GM12891 (cell line): ENCODE measurements at regions not wholly inside any gene's neighbourhood (a gene's known extent, or its start where the extent isn't known, plus 50 kb on each side); places are given as distances from the start of the nearest gene placed in this dataset.
"Not testable (repeated sequence)": the region's sequence is repeated elsewhere in the genome, so short reads cannot be mapped to it uniquely, and the experiment has no call there.

Experiments
- DNase-seq: peaks from one replicate; pipeline ENCODE4 v3.0.0; 2011; ENCODE audit warnings: low spot score; ENCODE audit not compliant: insufficient read length
- FAIRE-seq: peaks from 2 replicates; lab custom pipeline; 2011; peaks lifted over from hg19 to GRCh38; lab: Jason Lieb, UNC
- PAX5 ChIP-seq: IDR thresholded peaks from 2 replicates; pipeline ENCODE4 v1.6.1; 2011; ENCODE audit warnings: low read length, moderate library complexity, mild to moderate bottlenecking; ENCODE audit not compliant: insufficient read depth, severe bottlenecking
- POLR2A ChIP-seq: IDR thresholded peaks from 2 replicates; pipeline ENCODE4 v1.6.1; 2011; ENCODE audit warnings: low read depth, low read length, control low read depth
- POLR2AphosphoS5 ChIP-seq: IDR thresholded peaks from 2 replicates; pipeline ENCODE4 v1.6.1; 2011; ENCODE audit warnings: low read depth, low read length, control low read depth
- POU2F2 ChIP-seq: IDR thresholded peaks from 2 replicates; pipeline ENCODE4 v1.6.1; 2011; ENCODE audit warnings: low read depth, mild to moderate bottlenecking, control low read depth, low read length, moderate library complexity
- SPI1 ChIP-seq: IDR thresholded peaks from 2 replicates; pipeline ENCODE4 v1.6.1; 2011; ENCODE audit warnings: low read depth, low read length, control low read depth
- TAF1 ChIP-seq: IDR thresholded peaks from 2 replicates; pipeline ENCODE4 v1.6.1; 2011; ENCODE audit warnings: low read depth, low read length, control low read depth

GRCh38 chr1:147103416-147104155 is 68.7 kb downstream of the PRKAB2 start:
- not testable (repeated sequence) for FAIRE-seq, DNase-seq

- FAIRE-seq (no peak), DNase-seq (no peak)
- TF ChIP-seq TAF1 (no peak), POLR2AphosphoS5 (no peak), POU2F2 (no peak), PAX5 (no peak)
Observed at GRCh38 chr1:147099192-147099591, 73.1 kb downstream of the PRKAB2 start.

DNA sequence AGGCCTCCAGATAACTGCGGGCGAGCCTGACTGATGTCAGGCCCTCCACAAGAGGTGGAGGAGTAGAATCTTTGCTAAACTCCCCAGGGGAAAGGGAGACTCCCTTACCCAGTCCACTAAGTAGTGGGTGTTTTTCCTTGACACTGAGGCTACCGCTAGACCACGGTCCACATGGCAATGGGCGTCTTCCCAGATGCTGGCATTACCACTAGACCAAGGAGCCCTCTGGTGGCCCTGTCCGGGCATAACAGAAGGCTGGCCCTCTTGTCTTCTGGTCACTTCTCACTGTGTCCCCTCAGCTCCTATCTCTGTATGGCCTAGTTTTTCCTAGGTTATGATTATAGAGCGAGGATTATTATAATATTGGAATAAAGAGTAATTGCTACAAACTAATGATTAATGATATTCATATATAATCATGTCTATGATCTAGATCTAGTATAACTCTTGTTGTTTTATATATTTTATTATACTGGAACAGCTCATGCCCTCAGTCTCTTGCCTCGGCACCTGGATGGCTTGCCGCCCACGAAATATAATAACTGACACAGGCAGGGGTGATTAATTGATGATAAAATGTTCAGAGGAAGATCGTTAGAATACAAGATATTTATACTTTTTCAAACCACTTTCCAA is 73.8 kb downstream of the PRKAB2 start:
- not testable (repeated sequence) for DNase-seq, FAIRE-seq

- no peak for FAIRE-seq
- no peak for TF ChIP-seq POU2F2
- TF ChIP-seq SPI1 = no peak
- no peak for TF ChIP-seq PAX5
- TF ChIP-seq POLR2AphosphoS5 = no peak
- no peak for TF ChIP-seq POLR2A
- TF ChIP-seq TAF1 = no peak
Observed at GRCh38 chr1:147095691-147096090, 76.6 kb downstream of the PRKAB2 start.

GRCh38 chr1:147091801-147092200 is 80.5 kb downstream of the PRKAB2 start:
- DNase-seq (no peak), FAIRE-seq (no peak)
- no peak for TF ChIP-seq TAF1
- no peak for TF ChIP-seq POU2F2
- no peak for TF ChIP-seq POLR2A

More at GRCh38 chr1:147095691-147096090, 76.6 kb downstream of the PRKAB2 start:
- DNase-seq = no peak

- FAIRE-seq (no peak), DNase-seq (no peak)
- TF ChIP-seq POLR2AphosphoS5 (no peak), TAF1 (no peak), POU2F2 (no peak), PAX5 (no peak), POLR2A (no peak), SPI1 (no peak)
Observed at GRCh38 chr1:147089457-147089856, 82.8 kb downstream of the PRKAB2 start.

- FAIRE-seq = no peak
- TF ChIP-seq POU2F2 (no peak), PAX5 (no peak), POLR2AphosphoS5 (no peak), POLR2A (no peak), SPI1 (no peak), TAF1 (no peak)
- DNase-seq = no peak
Observed at GRCh38 chr1:147086129-147086528, 86.1 kb downstream of the PRKAB2 start.

- TF ChIP-seq SPI1 (peak; percentile 72), PAX5 (peak; percentile 42), POU2F2 (peak; percentile 99), TAF1 (no peak), POLR2AphosphoS5 (peak; percentile 100), POLR2A (peak; percentile 100)
- DNase-seq (no peak), FAIRE-seq (peak; percentile 97)
Observed at GRCh38 chr1:147084273-147085096, 87.8 kb downstream of the PRKAB2 start.

DNA sequence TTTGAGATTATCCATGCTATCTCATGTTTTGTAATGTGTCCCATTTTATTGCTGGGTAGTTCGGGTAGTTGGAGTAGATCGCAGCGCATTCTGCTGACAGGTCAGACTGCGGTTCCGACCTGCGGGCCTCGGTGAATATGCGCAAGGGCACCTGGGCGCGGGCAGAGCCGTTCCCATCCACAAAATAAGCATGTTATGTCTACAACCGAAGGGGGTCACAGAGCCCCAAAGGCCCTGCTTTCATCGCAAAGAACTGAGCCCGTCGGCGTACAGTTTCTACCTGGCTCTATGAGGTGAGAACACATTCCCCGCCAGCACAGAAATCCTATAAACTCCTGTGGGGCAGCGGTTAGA is 88.4 kb downstream of the PRKAB2 start:
- no peak for TF ChIP-seq POLR2A
- TF ChIP-seq SPI1 = no peak
- no peak for TF ChIP-seq POLR2AphosphoS5
- no peak for TF ChIP-seq PAX5
- no peak for TF ChIP-seq POU2F2
- TF ChIP-seq TAF1 = no peak
- DNase-seq = no peak
- peak; percentile 38 for FAIRE-seq
